ENCODE measurements at regions not wholly inside any gene's neighbourhood (a gene's known extent, or its start where the extent isn't known, plus 50 kb on each side); places are given as distances from the start of the nearest gene placed in this dataset.

- Histone ChIP-seq H3K4me3 (no peak overlapping the region), H3K4me1 (no peaks in the 10 kb centered on the region), H3K36me3 (no peaks in the 10 kb centered on the region), H3K9me3 (no peaks in the 10 kb centered on the region), H3K27me3 (no peaks in the 10 kb centered on the region), H3K27ac (no peak overlapping the region)
- DNase-seq (ENCODE audit: extremely low spot score in 2 of 2), result no peak
- intact Hi-C loops (cut with DNase I), result no loop called here
- TF ChIP-seq POLR2AphosphoS5 (IDR thresholded peaks at IDR 0.05; ENCODE audit: insufficient read depth in 1 of 2, low read depth in 1 of 2) (no peak), CTCF (IDR thresholded peaks at IDR 0.05) (no peak), POLR2A (IDR thresholded peaks at IDR 0.05) (no peak)
These were observed 112.5 kb upstream of the GHITM start for GRCh38 chr10:84026821-84027257.

- H3K4me1 ChIP-seq, result no peaks in the 10 kb centered on the region
These were observed 109.5 kb upstream of the GHITM start for GRCh38 chr10:84029840-84030239.

GRCh38 chr10:84038035-84038434 lies 101.3 kb upstream of the GHITM start:
- Histone ChIP-seq H3K27ac (no peak overlapping the region), H3K4me3 (no peak overlapping the region), H3K4me1 (no peaks in the 10 kb centered on the region), H3K36me3 (no peaks in the 10 kb centered on the region), H3K27me3 (no peaks in the 10 kb centered on the region), H3K9me3 (no peaks in the 10 kb centered on the region)
- DNase-seq (ENCODE audit: extremely low spot score in 2 of 2), result no peak
- no peak for TF ChIP-seq CTCF (IDR thresholded peaks at IDR 0.05)
- no peak for TF ChIP-seq POLR2AphosphoS5 (IDR thresholded peaks at IDR 0.05; ENCODE audit: insufficient read depth in 1 of 2, low read depth in 1 of 2)
- no peak for TF ChIP-seq POLR2A (IDR thresholded peaks at IDR 0.05)
- intact Hi-C loops (cut with DNase I), result no loop called here

More at GRCh38 chr10:84029840-84030239, 109.5 kb upstream of the GHITM start:
- Histone ChIP-seq H3K27ac (no peak overlapping the region), H3K36me3 (no peaks in the 10 kb centered on the region), H3K4me3 (no peak overlapping the region), H3K27me3 (no peaks in the 10 kb centered on the region), H3K9me3 (no peaks in the 10 kb centered on the region)
- DNase-seq (ENCODE audit: extremely low spot score in 2 of 2), result no peak
- intact Hi-C loops (cut with DNase I), result no loop called here
- TF ChIP-seq POLR2AphosphoS5 (IDR thresholded peaks at IDR 0.05; ENCODE audit: insufficient read depth in 1 of 2, low read depth in 1 of 2) (no peak), POLR2A (IDR thresholded peaks at IDR 0.05) (no peak), CTCF (IDR thresholded peaks at IDR 0.05) (no peak)

- TF ChIP-seq POLR2A (IDR thresholded peaks at IDR 0.05) (no peak), POLR2AphosphoS5 (IDR thresholded peaks at IDR 0.05; ENCODE audit: insufficient read depth in 1 of 2, low read depth in 1 of 2) (no peak), CTCF (IDR thresholded peaks at IDR 0.05) (no peak)
- H3K27me3 ChIP-seq, result no peaks in the 10 kb centered on the region
- no peaks in the 10 kb centered on the region for H3K9me3 ChIP-seq
- H3K27ac ChIP-seq, result no peak overlapping the region
- H3K4me1 ChIP-seq, result no peaks in the 10 kb centered on the region
- no peak for DNase-seq (ENCODE audit: extremely low spot score in 2 of 2)
- no peaks in the 10 kb centered on the region for H3K36me3 ChIP-seq
- intact Hi-C loops (cut with DNase I), result no loop called here
- H3K4me3 ChIP-seq, result no peak overlapping the region
These were observed 99.4 kb upstream of the GHITM start for GRCh38 chr10:84039957-84040356.

- DNase-seq (ENCODE audit: extremely low spot score in 2 of 2), result no peak
- no peaks in the 10 kb centered on the region for H3K36me3 ChIP-seq
- no peaks in the 10 kb centered on the region for H3K4me1 ChIP-seq
- no peak overlapping the region for H3K4me3 ChIP-seq
- intact Hi-C loops (cut with DNase I), result no loop called here
- TF ChIP-seq CTCF (IDR thresholded peaks at IDR 0.05), result no peak
- no peak for TF ChIP-seq POLR2A (IDR thresholded peaks at IDR 0.05)
- no peak for TF ChIP-seq POLR2AphosphoS5 (IDR thresholded peaks at IDR 0.05; ENCODE audit: insufficient read depth in 1 of 2, low read depth in 1 of 2)
- H3K9me3 ChIP-seq, result no peaks in the 10 kb centered on the region
- no peak overlapping the region for H3K27ac ChIP-seq
- H3K27me3 ChIP-seq, result no peaks in the 10 kb centered on the region
These were observed 91.9 kb upstream of the GHITM start for GRCh38 chr10:84047258-84048010.

All from vagina (tissue), 2 donors.